MM.1S (cell line): ENCODE measurements at regions not wholly inside any gene's neighbourhood (a gene's known extent, or its start where the extent isn't known, plus 50 kb on each side); places are given as distances from the start of the nearest gene placed in this dataset.

Experiments used
- EZH2phosphoT487 ChIP-seq: fragments of 300-600 bp; sonication (generic); IDR thresholded peaks from 2 replicates; pipeline ENCODE4 v1.6.1; 2018; ENCODE audit warnings: antibody characterized with exemption, low read length
- TF ChIP-seq, protein P1 (sequence below): fragments of 300-600 bp; sonication (generic); IDR thresholded peaks from 2 replicates; pipeline ENCODE4 v1.5.1; 2016; ENCODE audit warnings: antibody characterized with exemption, low read length, mixed read lengths

DNA sequence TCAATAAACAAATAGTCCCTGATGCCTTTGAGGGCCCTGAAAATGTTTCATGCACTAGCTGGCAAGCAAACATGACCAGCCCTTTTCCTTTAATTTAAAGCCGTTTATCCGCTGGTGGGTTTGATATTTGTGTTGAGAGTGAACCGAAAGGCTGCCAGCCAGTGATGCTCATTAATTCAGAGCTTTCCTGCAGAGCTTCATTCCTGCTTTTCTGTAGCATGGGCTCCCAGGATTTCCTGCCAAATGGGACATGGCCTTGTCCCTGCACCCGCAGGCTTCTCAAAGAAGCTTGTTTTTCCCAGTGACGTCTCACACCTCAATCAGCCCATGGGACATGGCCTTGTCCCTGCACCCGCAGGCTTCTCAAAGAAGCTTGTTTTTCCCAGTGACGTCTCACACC is 219.6 kb downstream of the MTHFS start:
- TF ChIP-seq, protein P1, sequence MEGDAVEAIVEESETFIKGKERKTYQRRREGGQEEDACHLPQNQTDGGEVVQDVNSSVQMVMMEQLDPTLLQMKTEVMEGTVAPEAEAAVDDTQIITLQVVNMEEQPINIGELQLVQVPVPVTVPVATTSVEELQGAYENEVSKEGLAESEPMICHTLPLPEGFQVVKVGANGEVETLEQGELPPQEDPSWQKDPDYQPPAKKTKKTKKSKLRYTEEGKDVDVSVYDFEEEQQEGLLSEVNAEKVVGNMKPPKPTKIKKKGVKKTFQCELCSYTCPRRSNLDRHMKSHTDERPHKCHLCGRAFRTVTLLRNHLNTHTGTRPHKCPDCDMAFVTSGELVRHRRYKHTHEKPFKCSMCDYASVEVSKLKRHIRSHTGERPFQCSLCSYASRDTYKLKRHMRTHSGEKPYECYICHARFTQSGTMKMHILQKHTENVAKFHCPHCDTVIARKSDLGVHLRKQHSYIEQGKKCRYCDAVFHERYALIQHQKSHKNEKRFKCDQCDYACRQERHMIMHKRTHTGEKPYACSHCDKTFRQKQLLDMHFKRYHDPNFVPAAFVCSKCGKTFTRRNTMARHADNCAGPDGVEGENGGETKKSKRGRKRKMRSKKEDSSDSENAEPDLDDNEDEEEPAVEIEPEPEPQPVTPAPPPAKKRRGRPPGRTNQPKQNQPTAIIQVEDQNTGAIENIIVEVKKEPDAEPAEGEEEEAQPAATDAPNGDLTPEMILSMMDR: no peak
- TF ChIP-seq EZH2phosphoT487: no peak
